ENCODE measurements at regions not wholly inside any gene's neighbourhood (a gene's known extent, or its start where the extent isn't known, plus 50 kb on each side); places are given as distances from the start of the nearest gene placed in this dataset.

DNA sequence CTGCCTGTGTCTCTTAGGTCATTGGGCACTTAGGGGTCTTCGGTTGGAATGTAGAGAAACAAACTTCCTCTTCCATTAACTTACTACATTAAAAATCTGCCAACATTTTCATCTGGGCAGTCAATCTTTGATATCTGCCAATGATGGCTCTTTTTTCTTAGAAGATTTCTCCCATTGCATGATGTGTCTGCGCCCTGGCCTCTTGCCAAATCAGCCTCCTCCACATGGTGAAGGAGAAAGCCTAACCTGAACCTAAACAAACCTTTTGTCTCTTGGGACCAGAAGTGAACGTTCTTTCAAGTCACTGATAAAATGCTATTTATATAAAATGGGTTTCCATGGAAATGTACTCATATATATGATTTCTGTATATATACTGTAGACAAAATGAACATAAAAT, 998.9 kb upstream of the GJE1 start:
- no peaks in the 10 kb centered on the region for H3K27me3 Mint-ChIP-seq
- H3K4me1 Mint-ChIP-seq, result no peaks in the 10 kb centered on the region
- ATAC-seq (ENCODE audit: low read depth) (no peak), DNase-seq (no peak)
- no peak overlapping the region for H3K27ac Mint-ChIP-seq
- ChIA-PET CTCF (no interaction called here), POLR2A (no interaction called here)
- no peaks in the 10 kb centered on the region for H3K9me3 Mint-ChIP-seq
- H3K36me3 Mint-ChIP-seq (ENCODE audit: low read depth), result no peaks in the 10 kb centered on the region
- H3K4me3 Mint-ChIP-seq, result no peak overlapping the region
- intact Hi-C loops (cut with micrococcal nuclease), result loop anchor here (10.0 kb wide), 1 partner anchor 431 kb away; no protein-coding TSS in a partner anchor
- no peak for TF ChIP-seq CTCF (IDR thresholded peaks at IDR 0.05)

- CTCF ChIA-PET, result no interaction called here
- H3K4me1 Mint-ChIP-seq, result no peaks in the 10 kb centered on the region
- intact Hi-C loops (cut with micrococcal nuclease), result loop anchor here (10.0 kb wide), 1 partner anchor 431 kb away; no protein-coding TSS in a partner anchor
- no peak overlapping the region for H3K27ac Mint-ChIP-seq
- no peak overlapping the region for H3K4me3 Mint-ChIP-seq
- H3K9me3 Mint-ChIP-seq, result no peaks in the 10 kb centered on the region
- TF ChIP-seq CTCF (IDR thresholded peaks at IDR 0.05), result no peak
- DNase-seq (no peak), ATAC-seq (ENCODE audit: low read depth) (no peak)
- POLR2A ChIA-PET, result no interaction called here
- H3K27me3 Mint-ChIP-seq, result no peaks in the 10 kb centered on the region
- H3K36me3 Mint-ChIP-seq (ENCODE audit: low read depth), result no peaks in the 10 kb centered on the region
These were observed 999.4 kb upstream of the GJE1 start for GRCh38 chr6:141133346-141133745.

DNA sequence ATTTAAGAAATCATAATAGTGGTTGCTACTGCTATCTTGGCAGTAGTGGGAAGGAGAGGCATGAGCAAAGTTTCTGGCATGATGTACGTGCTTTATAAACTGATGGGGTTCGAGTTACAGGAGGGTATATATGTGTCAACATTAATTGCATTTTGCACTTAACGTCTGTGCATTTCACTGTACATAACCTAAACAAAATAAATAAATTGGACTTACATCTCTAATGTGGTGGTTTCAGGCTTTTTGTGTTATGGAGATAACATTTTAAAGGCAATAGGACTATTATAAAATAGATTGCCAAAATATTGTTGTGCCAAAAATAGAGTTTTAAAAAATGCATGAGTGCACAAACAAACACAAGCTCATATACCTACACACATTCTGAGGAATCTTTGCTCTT, 1001.1 kb upstream of the GJE1 start:
- Mint-ChIP-seq H3K9me3 (no peaks in the 10 kb centered on the region), H3K4me3 (no peak overlapping the region), H3K4me1 (no peaks in the 10 kb centered on the region), H3K27me3 (no peaks in the 10 kb centered on the region), H3K36me3 (ENCODE audit: low read depth) (no peaks in the 10 kb centered on the region), H3K27ac (no peak overlapping the region)
- ChIA-PET CTCF (no interaction called here), POLR2A (no interaction called here)
- DNase-seq, result no peak
- intact Hi-C loops (cut with micrococcal nuclease), result loop anchor here (10.0 kb wide), 1 partner anchor 433 kb away; no protein-coding TSS in a partner anchor
- ATAC-seq (ENCODE audit: low read depth), result no peak
- TF ChIP-seq CTCF (IDR thresholded peaks at IDR 0.05), result no peak

DNA sequence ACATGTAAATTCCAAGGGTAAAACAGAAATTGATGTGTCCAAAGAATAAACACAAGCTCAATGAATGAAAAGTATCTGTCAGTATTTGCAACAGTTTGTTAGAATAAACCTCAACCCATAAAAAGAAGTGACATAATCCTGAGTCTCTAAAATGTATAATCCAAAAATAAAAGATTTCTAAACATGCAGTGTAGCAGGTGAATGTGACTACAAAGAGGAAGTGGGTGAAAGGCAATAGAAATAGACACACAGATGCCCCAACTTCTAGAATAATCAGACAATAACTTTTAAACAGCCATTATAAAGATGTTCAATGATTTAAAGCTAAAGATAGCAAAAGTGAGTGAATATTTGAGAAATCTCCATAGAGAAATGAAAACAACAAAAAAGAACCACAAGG, 1009.2 kb upstream of the GJE1 start:
- POLR2A ChIA-PET, result no interaction called here
- no peak for ATAC-seq (ENCODE audit: low read depth)
- no peak overlapping the region for H3K27ac Mint-ChIP-seq
- H3K9me3 Mint-ChIP-seq, result peaks cover 3% of the 10 kb centered on the region
- no peak for DNase-seq
- no peak overlapping the region for H3K4me3 Mint-ChIP-seq
- CTCF ChIA-PET, result no interaction called here
- TF ChIP-seq CTCF (IDR thresholded peaks at IDR 0.05), result no peak
- intact Hi-C loops (cut with micrococcal nuclease), result no loop called here
- H3K4me1 Mint-ChIP-seq, result no peaks in the 10 kb centered on the region
- H3K27me3 Mint-ChIP-seq, result no peaks in the 10 kb centered on the region
- H3K36me3 Mint-ChIP-seq (ENCODE audit: low read depth), result no peaks in the 10 kb centered on the region

DNA sequence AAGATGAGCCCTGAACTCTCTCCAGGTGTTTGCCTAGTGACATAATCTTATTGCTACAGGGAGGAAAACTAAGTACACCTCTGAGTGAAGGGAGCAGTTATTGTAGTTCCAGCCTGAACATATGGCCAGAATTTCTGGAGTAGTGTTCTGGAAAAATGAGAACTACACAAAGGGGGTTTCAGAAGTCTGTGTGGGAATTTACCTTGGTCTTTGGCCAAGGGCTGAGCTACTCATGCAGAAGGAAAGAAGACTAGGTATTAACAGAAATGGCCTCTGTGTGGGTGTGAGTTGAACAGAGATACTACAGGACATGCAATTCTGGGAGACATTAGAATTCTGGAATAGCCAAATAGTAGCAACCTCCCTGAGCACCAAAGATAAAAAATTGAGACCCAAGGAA, 1009.7 kb upstream of the GJE1 start:
- Mint-ChIP-seq H3K4me3 (no peak overlapping the region), H3K4me1 (no peaks in the 10 kb centered on the region), H3K27ac (no peak overlapping the region), H3K9me3 (peaks cover 3% of the 10 kb centered on the region), H3K27me3 (no peaks in the 10 kb centered on the region), H3K36me3 (ENCODE audit: low read depth) (no peaks in the 10 kb centered on the region)
- DNase-seq (no peak), ATAC-seq (ENCODE audit: low read depth) (no peak)
- no peak for TF ChIP-seq CTCF (IDR thresholded peaks at IDR 0.05)
- intact Hi-C loops (cut with micrococcal nuclease), result no loop called here
- ChIA-PET CTCF (no interaction called here), POLR2A (no interaction called here)
